ENCODE measurements at regions not wholly inside any gene's neighbourhood (a gene's known extent, or its start where the extent isn't known, plus 50 kb on each side); places are given as distances from the start of the nearest gene placed in this dataset.

DNA sequence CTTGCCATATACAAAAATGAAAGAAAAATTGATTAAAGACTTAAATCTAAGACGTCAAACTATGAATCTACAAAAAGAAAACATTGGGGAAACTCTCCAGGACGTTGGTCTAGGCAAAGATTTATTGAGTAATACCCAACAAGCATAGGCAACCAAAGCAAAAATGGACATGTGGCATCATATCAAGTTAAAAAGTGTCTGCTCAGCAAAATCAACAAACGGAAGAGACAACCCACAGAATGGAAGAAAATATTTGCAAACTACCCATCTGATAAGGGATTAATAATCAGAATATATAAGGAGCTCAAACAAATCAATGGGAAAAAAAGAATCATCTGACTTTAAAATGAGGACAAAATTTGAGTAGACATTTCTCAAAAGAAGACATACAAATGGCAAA, 160.9 kb downstream of the DCLK3 start:
- TF ChIP-seq, protein P1, sequence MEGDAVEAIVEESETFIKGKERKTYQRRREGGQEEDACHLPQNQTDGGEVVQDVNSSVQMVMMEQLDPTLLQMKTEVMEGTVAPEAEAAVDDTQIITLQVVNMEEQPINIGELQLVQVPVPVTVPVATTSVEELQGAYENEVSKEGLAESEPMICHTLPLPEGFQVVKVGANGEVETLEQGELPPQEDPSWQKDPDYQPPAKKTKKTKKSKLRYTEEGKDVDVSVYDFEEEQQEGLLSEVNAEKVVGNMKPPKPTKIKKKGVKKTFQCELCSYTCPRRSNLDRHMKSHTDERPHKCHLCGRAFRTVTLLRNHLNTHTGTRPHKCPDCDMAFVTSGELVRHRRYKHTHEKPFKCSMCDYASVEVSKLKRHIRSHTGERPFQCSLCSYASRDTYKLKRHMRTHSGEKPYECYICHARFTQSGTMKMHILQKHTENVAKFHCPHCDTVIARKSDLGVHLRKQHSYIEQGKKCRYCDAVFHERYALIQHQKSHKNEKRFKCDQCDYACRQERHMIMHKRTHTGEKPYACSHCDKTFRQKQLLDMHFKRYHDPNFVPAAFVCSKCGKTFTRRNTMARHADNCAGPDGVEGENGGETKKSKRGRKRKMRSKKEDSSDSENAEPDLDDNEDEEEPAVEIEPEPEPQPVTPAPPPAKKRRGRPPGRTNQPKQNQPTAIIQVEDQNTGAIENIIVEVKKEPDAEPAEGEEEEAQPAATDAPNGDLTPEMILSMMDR (IDR thresholded peaks at IDR 0.05) = no peak
- no peak overlapping the region for H3K4me3 ChIP-seq
- no peak overlapping the region for H3K27ac ChIP-seq
- no peak for DNase-seq (ENCODE audit: low spot score)

DNA sequence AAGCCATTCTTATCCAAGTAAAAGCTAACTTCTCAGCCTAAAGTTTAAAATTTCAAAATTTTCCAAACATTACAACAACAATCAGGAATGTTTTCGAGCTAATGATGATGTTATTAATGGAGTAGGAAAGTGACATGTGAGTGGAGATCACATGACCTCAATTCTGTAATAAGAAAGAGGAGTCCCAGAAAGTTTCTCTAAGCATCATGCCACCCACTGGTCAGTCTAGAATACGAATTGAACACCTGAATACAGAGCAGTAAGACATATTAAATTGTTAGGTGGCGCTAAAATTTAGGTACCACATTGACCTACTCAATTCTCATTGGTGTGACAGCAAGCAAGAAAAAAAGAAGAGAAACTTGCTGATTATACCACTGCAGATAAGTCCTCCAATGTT, 163.9 kb downstream of the DCLK3 start:
- Histone ChIP-seq H3K27ac (no peak overlapping the region), H3K4me3 (no peak overlapping the region)
- TF ChIP-seq, protein P1 (IDR thresholded peaks at IDR 0.05) = no peak
- DNase-seq (ENCODE audit: low spot score) = no peak
